OCI-LY7 (cell line): ENCODE measurements at regions not wholly inside any gene's neighbourhood (a gene's known extent, or its start where the extent isn't known, plus 50 kb on each side); places are given as distances from the start of the nearest gene placed in this dataset.

Experiments
- BruUV-seq: library from RNA; stranded (reverse); fragments of 400-500 nt; replicated peaks from 2 replicates; lab custom pipeline; 2021; lab: Mats Ljungman, UMichigan
- CTCF ChIA-PET: fragments of 300-600 bp; sonication (Branson Sonifier 250); formaldehyde crosslinking; loops from one replicate; lab custom pipeline; 2022; ENCODE audit warnings: antibody characterized with exemption; ENCODE audit not compliant: unreplicated experiment; lab: Charles Lee
- POLR2A ChIA-PET: fragments of 300-600 bp; sonication (Branson Sonifier 250); formaldehyde crosslinking; loops from one replicate; lab custom pipeline; 2022; ENCODE audit warnings: antibody characterized with exemption; lab: Charles Lee
- DNase-seq: peaks from one replicate; pipeline ENCODE4 v3.0.0-alpha.2; 2015; ENCODE audit warnings: low spot score
- H2AFZ ChIP-seq: fragments of 200-600 bp; sonication (generic), shearing (Covaris generic); 2 replicates; pipeline ENCODE4 v1.6.1; 2014; ENCODE audit warnings: mild to moderate bottlenecking, antibody characterized with exemption, low read length, moderate library complexity
- H3K27ac ChIP-seq: fragments of 200-600 bp; sonication (generic); 2 replicates; pipeline ENCODE4 v1.5.1; 2014; ENCODE audit warnings: mixed run types, low read depth, mild to moderate bottlenecking, moderate library complexity, low read length, inconsistent platforms; ENCODE audit not compliant: poor library complexity, severe bottlenecking
- H3K36me3 ChIP-seq: fragments of 200-600 bp; sonication (generic); 2 replicates; pipeline ENCODE4 v1.6.1; 2014; ENCODE audit warnings: mild to moderate bottlenecking, antibody characterized with exemption, low read length, moderate library complexity, mixed read lengths; ENCODE audit not compliant: insufficient read depth
- H3K4me1 ChIP-seq: fragments of 200-600 bp; sonication (generic); 2 replicates; pipeline ENCODE4 v1.5.1; 2014; ENCODE audit warnings: mild to moderate bottlenecking, low read length; ENCODE audit not compliant: insufficient read depth, poor library complexity, severe bottlenecking
- H3K4me2 ChIP-seq: fragments of 200-600 bp; sonication (generic); 2 replicates; pipeline ENCODE4 v1.6.1; 2014; ENCODE audit warnings: mild to moderate bottlenecking, low read length
- H3K4me3 ChIP-seq: fragments of 200-600 bp; sonication (generic); 2 replicates; pipeline ENCODE4 v1.5.1; 2014; ENCODE audit warnings: mild to moderate bottlenecking, low read depth, low read length; ENCODE audit not compliant: poor library complexity, severe bottlenecking
- H3K79me2 ChIP-seq: fragments of 200-600 bp; sonication (generic); 2 replicates; pipeline ENCODE4 v1.6.1; 2016; ENCODE audit warnings: low read depth, mild to moderate bottlenecking, low read length, moderate library complexity, mixed read lengths; ENCODE audit not compliant: insufficient read depth
- H3K9me2 ChIP-seq: fragments of 200-600 bp; sonication (generic); 2 replicates; pipeline ENCODE4 v1.6.1; 2016; ENCODE audit warnings: mild to moderate bottlenecking, low read length, mixed read lengths; ENCODE audit not compliant: insufficient read depth
- H3K9me3 ChIP-seq: fragments of 200-600 bp; sonication (generic); 2 replicates; pipeline ENCODE4 v1.6.1; 2014; ENCODE audit warnings: mild to moderate bottlenecking, mixed run types, low read length, mixed read lengths
- H4K20me1 ChIP-seq: fragments of 200-600 bp; sonication (generic); 2 replicates; pipeline ENCODE4 v1.6.1; 2014; ENCODE audit warnings: mild to moderate bottlenecking, antibody characterized with exemption, low read length, moderate library complexity, mixed read lengths; ENCODE audit not compliant: insufficient read depth
- CTCF ChIP-seq: fragments of 200-600 bp; sonication (generic); conservative IDR thresholded peaks from 2 replicates; pipeline ENCODE4 v1.5.1; 2014; ENCODE audit warnings: mild to moderate bottlenecking, antibody characterized with exemption, low read length, moderate library complexity, mixed read lengths
- EZH2phosphoT487 ChIP-seq: fragments of 200-600 bp; sonication (generic); IDR thresholded peaks from 2 replicates; pipeline ENCODE4 v1.6.1; 2018; ENCODE audit warnings: low read depth, borderline replicate concordance, mild to moderate bottlenecking, mixed run types, antibody characterized with exemption, low read length, moderate library complexity, mixed read lengths
- intact Hi-C: fragments of 100-400 bp; cut with micrococcal nuclease; formaldehyde crosslinking; loops from one replicate; pipeline ENCODE4 v1.10.0; 2022; ENCODE audit not compliant: unreplicated experiment

- BruUV-seq, result no TSS peak
- no peak overlapping the region for H3K4me3 ChIP-seq
- intact Hi-C loops, result no loop called here
- no peaks in the 10 kb centered on the region for H3K9me2 ChIP-seq
- no peaks in the 10 kb centered on the region for H3K36me3 ChIP-seq
- no peak overlapping the region for H3K4me2 ChIP-seq
- ChIA-PET CTCF (no interaction called here), POLR2A (no interaction called here)
- no peaks in the 10 kb centered on the region for H3K79me2 ChIP-seq
- DNase-seq, result no peak
- no peak overlapping the region for H3K27ac ChIP-seq
- TF ChIP-seq CTCF, result no peak
- TF ChIP-seq EZH2phosphoT487, result no peak
- H3K9me3 ChIP-seq, result no peaks in the 10 kb centered on the region
- H3K4me1 ChIP-seq, result no peaks in the 10 kb centered on the region
- H4K20me1 ChIP-seq, result no peaks in the 10 kb centered on the region
- H2AFZ ChIP-seq, result no peak overlapping the region
Observed at GRCh38 chr5:40238066-40238745, 441.5 kb upstream of the PTGER4 start.

GRCh38 chr5:40235471-40236400 is 444.0 kb upstream of the PTGER4 start:
- BruUV-seq, result no TSS peak
- Histone ChIP-seq H3K4me2 (no peak overlapping the region), H4K20me1 (no peaks in the 10 kb centered on the region), H3K36me3 (no peaks in the 10 kb centered on the region), H3K9me2 (no peaks in the 10 kb centered on the region), H3K4me1 (no peaks in the 10 kb centered on the region), H3K9me3 (no peaks in the 10 kb centered on the region), H3K27ac (no peak overlapping the region), H3K4me3 (no peak overlapping the region), H2AFZ (no peak overlapping the region), H3K79me2 (no peaks in the 10 kb centered on the region)
- ChIA-PET CTCF (no interaction called here), POLR2A (interaction anchor here (1.1 kb wide), 1 partner anchor 9 kb away, joined by 4 read pairs; no protein-coding TSS in a partner anchor)
- no peak for TF ChIP-seq CTCF
- TF ChIP-seq EZH2phosphoT487, result no peak
- DNase-seq, result no peak
- intact Hi-C loops, result no loop called here
